Dedifferentiated amniotic fluid mesenchymal stem cell (primary cell): ENCODE measurements at regions not wholly inside any gene's neighbourhood (a gene's known extent, or its start where the extent isn't known, plus 50 kb on each side); places are given as distances from the start of the nearest gene placed in this dataset.
"Not testable (repeated sequence)": the region's sequence is repeated elsewhere in the genome, so short reads cannot be mapped to it uniquely, and the experiment has no call there.

Experiments
- DNase-seq: peaks from one replicate; pipeline ENCODE4 v3.0.0-alpha.2; 2016; ENCODE audit errors: extremely low spot score

DNA sequence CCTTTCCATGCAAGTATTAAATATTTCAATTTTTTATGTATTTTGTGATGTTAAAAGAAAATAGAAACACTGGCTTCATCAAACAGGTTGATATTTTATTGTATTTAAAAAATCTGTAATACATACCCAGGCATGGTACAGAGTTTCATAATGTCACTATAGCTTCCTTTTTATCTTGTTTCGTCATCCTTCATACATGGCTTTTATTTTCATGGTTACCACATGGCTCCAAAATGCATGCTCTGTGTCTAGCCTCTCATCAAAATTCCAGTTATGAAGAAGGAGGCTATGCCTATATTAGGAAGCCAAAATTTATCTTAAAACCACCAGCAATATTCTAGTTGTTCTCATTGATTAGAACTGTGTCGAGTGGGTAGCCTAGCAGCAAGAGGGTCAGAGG, 464.8 kb downstream of the BTG1 start:
- DNase-seq: no peak

DNA sequence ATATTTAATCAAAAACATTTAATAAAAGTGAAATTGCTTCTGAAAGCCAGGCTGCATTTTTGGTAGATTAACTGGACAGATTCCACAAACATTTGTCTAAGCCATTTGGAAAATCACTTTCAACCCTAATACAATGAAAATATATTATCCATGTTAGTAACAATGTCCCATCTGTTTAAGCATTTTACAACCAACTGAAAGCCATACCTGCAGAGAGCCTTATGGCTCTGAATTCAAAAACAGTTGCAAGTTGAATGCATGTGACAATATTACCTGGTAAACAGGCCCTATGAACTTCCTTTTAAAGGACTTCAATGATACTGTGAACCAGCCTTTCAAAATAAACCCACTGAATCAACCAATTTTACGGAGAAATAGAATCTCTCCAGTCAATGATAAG, 468.1 kb downstream of the BTG1 start:
- DNase-seq: no peak

DNA sequence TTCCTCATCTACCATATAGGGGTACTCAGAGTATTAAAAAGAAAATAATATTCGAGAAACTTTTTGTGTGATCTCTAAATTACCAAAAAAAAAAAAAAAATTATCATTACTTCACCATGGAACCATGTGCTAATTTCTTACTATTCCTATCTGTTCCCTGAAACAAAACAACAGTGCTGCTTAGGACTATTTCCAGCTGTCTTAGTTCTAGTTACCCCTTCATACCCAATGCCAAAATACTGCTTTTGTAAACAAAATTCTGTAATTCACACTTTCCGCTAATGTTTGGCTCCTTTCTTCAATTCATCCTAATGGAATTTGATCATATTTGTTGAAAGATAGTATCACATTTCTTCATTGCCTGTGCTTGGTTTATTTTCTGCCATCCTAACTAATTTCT, 470.2 kb downstream of the BTG1 start:
- DNase-seq: no peak

DNA sequence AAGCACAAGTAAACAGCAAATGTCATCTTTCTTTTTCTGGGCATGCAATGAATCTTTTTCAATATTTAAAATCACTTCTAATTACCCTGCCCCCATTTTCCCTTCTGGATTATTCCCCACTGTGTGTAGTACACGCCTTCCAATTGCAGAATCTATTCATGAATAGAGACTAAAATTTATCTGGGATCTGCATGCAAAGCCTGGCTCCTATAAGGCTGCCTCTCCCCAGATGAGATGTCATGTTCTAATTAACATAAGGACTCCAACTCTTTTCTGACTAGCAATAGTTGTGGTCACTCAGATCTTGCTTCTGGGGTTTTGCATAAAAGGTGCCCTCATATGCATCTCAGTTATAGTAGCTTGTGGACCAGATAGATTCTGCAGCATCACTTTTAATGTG, 473.5 kb downstream of the BTG1 start:
- DNase-seq: no peak

DNA sequence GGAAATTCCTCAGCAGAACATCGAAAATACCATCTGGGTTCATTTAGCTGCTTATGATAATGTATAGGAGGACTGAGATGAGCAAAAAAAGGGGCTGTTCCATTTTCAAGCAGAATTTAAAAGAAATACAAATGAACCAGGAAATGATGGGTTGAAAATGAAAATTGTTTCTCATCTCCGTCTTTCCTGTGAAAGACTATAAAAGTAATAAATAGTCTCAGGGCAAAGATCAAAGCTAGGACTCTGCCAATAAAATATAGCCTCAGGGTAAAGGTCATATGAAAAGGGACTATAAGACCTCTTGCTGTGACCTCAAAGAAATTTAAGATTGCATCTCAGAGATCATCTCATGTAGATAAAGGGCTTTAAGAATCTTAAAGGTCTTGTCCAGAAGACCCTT, 478.0 kb downstream of the BTG1 start:
- DNase-seq: no peak

DNA sequence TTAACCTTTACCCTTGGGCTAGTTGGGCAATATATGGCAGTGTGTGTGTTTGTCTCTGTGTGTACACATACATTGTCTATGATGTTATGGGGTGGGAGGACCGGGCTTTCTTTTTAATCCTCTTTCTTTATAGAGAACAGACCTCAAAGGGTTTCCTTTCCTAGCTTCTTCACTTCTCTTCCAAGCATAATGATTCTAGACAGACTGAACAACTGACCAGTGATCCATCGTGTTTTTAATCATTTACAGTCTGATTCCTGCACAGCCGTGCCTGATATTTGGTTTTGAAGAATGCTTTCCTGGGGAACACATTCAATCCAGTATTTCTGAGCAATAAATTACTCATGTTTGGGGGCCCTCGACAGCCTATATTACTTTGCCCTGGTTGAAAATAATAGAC, 481.1 kb upstream of the DCN start:
- DNase-seq: no peak

DNA sequence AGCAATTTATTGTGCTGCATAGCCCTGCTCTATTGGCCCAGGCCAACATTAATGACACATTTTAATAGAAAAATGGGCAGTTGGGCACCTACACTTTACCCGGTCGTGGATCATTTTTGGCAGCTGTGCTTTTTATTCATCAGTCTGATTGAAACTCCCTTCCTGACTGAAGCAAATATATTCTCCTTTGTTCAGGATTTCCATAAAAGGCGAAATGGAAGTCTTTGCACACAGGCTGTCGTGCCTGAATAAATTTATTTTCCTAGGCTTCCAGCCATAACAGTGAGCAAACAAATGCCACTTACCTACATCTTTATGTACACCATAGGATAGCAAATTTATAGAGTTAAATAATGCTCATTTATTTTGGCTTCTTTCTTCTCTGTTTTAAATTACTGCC, 480.7 kb upstream of the DCN start:
- DNase-seq: no peak

DNA sequence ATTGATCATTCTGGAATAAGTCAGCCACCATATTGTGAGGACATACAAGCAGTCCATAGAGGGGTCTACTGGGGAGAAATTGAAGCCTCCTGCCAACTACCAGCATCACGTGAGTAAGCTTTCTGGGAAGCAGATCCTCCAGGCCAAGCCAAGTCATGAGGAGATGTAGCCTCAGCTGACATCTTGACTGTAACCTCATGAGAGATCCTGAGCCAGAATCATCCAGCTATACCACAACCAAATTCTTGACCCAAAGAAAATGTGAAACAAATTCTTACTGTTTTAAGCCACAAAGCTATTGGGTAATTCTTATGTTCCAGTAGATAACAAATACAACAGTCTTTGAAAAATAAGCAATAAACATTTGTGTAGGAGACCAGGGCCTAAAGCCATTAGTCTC, 479.4 kb upstream of the DCN start:
- DNase-seq: no peak

DNA sequence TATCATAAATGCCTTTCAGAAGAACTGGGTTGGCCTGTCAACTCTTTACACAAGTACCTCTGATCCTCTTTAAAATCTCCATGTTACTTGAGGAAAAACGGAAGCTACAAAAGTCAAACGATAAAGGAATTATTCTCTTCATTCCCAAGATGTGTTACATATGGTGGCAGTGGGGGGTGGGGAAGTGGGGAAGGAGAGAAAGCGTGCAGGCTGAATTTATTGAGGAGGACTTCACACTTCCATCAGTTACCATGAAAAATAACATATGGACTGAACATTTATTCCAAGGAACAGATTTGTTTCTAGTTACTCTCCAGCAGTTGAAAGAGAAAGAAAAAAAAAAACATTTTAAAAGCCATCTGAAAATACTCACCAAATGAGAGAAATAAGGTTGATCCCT, 474.4 kb upstream of the DCN start:
- no peak for DNase-seq

DNA sequence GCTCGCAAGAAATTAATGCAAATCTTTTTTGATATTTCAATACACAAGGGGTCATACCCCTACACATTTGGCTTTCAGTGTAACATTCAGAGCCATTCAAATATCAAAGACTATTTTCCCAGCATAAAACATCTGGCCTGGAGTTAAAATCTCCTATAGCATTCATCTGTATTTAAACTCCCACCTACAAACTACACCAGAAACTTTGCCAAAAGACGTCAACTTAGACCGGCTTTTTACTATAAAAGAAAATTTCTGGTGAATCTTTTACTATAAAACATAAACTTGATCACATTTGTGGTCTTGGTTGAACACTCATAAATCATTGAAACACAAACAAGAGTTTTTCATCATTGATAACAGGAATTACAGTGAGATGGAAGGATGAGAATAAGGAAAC, 473.3 kb upstream of the DCN start:
- DNase-seq: no peak

DNA sequence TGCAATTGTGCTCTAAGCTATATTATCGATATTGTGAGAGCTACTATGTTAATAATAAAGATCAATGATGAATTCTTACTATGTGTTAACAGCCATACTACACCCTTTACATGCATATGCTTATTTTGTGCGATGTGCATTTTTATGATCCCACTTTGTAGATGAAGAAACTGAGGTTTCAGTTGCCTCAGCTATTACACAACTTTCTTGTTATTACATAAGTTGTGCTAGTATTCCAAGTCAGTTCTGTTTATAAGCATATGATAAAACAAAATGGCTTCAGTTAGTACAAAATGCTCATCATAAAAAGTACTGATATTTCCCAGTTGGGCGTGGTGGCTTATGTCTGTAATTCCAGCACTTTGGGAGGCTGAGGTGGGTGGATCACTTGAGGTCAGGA, 471.5 kb upstream of the DCN start:
- no peak for DNase-seq

DNA sequence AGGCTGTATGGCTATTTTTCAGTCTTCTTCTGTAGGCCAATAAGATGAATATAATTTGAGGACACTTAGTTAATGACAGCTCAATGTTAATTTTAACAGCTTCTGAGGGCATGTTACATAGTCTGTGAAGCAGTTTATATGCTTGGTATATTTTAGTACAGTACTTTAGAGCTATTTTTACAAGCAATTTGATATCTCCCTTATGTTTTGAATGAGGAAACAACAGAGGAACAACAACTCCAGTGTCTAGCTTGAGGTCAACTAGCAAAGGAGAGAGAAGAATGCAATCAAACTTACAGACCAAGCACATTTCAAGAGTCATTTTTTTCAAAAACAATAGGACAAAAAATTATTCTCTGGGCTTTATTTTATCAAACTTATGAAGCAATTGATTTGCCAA, 469.1 kb upstream of the DCN start:
- DNase-seq: no peak

DNA sequence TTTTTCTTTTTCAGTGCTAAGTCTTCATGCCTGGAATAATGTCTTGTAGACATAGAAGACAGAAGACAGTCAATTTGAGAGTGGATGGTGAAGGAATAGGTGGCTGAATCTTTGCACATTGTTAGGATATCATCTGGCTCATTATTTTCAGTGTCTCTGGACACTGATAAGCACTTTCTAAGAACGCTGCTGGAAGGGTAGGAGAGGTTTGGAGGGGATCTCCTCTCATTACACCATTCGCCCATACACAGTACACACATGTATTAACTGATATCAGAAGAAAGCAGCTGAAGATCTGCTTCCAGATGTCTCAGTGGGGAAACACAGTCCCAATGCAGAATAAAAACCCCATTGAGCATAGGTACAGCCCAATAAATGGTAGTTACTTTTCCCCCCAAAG, 461.1 kb upstream of the DCN start:
- no peak for DNase-seq

DNA sequence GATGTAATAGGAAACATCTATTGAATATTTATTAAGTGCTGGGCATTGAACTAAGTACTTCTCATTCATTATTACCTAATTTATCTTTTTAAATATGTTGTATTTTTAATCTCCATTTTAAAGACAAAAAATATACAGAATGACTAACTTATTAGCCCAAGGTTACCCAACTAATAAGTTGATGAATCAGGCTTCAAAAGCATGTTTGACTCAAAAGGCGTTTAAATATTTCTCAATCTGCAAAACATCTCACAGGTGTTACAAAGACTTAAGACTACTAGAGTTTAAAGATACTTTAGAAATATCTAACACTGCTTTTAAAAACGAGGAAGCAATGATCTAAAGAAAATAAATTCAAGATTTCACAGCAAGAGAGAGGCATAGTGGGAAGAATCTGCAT, 457.4 kb upstream of the DCN start:
- DNase-seq: no peak

DNA sequence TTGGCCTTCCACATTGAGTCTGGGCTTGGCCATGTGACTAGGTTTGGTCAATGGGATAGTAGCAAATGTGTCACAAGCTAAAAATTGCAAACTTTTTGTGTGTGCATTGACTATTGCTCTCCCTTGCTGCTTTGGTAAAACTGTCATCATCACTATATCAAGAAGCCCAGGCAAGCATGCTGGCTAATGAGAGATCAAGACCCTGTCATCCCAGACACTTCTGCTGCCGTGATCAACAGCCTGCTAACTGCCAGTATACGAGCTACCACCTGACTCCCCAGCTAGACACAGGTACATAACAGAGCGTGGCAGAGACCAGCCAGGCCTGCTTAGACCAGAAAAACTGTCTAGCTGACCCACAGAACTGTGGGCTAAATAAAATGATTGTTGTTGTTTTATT, 456.7 kb upstream of the DCN start:
- DNase-seq: no peak

DNA sequence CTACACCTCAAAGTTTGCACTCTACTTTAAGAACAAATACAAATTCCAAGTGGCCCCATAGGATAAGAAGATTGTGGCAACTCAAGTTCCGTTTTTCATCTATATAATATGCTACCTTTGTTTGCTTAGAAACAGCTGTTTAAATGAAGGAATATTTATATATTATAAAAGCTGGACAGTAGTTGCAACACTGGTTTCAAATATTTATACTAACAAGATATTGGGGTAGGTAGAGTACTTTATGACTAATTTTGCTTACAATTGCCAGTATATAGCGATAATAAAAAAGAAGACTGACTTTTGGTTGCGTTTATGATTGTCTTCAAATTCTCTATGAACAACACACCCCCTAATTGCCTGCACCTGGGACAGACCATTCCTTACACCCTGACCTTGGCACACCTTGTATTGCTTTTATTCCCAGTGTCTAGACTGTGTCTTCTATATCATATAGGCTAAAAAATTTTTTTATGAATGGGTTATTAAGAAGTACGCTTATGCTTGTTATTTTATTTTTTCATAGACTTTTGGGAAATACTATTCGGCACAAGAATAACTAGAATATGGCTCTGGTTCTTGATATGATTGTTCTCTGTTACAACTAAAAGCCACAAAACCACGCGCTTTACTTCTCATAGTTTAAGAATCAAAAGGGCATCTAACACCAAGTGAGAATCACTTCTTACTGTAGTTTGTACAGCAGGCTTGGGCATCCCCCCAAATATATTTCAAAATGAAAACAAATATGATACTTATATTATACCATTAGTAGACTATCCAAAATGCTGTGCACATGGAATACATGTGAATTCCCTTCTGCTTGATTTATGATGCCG, 455.4 kb upstream of the DCN start:
- DNase-seq: no peak

DNA sequence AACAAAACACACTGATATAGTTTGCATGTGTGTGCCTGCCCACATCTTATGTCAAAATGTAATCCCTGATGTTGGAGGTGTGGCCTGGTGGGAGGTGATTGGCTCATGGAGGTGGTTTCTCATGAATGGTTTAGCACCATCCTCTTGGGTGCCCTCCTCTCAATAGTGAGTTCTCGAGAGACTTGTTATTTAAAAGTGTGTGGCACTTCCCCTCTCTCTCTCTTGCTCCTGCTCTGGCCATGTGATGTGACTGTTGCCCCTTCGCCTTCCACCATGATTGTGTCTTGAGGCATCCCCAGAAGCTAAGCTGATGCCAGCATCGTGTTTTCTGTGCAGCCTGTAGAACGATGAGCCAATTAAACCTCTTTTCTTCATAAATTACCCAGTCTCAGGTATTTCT, 454.1 kb upstream of the DCN start:
- no peak for DNase-seq

DNA sequence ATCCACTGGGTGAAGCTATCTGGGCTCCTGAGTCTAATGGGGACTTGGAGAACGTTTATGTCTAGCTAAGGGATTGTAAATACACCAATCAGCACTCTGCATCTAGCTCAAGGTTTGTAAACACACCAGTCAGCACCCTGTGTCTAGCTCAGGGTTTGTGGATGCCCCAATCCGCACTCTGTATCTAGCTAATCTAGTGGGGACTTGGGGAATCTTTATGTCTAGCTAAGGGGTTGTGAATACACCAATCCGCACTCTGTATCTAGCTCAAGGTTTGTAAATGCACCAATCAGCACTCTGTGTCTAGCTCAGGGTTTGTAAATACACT, 451.7 kb upstream of the DCN start:
- DNase-seq: not testable (repeated sequence)

DNA sequence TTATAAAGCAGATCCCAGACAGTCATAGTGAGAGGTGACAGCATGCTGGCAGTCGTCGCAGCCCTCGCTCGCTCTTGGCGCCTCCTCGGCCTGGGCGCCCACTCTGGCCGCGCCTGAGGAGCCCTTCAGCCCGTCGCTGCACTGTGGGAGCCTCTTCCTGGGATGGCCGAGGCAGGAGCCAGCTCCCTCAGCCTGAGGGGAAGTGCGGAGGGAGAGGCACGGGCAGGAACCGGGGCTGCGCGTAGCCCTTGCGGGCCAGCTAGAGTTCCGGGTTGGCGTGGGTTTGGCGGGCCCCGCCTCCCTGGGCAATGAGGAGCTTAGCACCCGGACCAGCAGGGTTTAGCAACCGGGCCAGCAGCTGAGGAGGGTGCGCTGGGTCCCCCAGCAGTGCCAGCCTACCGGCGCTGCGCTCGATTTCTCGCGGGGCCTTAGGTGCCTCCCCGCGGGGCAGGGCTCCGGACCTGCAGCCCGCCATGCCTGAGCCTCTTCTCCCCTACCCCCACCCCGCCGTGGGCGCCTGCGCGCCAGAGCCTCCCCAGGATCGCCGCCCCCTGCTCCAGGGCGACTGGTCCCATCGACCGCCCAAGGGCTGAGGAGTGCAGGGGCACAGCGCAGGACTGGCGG, 451.2 kb upstream of the DCN start:
- no peak for DNase-seq

DNA sequence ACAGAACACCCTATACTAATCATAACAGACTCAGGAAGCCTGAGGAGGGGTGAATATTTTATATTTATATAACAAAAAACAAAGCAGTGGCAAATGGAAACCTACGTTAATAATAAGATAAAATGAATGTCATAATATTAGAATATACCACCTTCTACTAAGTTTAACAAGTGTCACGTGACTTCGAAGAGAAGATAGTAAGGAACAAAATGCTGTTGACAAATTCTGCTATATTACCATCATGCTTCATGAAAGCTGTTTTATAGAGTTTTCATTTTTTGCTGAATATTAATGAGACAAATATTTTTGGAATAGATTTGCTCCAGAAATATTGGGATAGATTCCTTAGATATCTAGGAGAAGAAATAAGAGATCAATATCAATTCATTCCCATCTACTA, 450.6 kb upstream of the DCN start:
- DNase-seq: no peak

DNA sequence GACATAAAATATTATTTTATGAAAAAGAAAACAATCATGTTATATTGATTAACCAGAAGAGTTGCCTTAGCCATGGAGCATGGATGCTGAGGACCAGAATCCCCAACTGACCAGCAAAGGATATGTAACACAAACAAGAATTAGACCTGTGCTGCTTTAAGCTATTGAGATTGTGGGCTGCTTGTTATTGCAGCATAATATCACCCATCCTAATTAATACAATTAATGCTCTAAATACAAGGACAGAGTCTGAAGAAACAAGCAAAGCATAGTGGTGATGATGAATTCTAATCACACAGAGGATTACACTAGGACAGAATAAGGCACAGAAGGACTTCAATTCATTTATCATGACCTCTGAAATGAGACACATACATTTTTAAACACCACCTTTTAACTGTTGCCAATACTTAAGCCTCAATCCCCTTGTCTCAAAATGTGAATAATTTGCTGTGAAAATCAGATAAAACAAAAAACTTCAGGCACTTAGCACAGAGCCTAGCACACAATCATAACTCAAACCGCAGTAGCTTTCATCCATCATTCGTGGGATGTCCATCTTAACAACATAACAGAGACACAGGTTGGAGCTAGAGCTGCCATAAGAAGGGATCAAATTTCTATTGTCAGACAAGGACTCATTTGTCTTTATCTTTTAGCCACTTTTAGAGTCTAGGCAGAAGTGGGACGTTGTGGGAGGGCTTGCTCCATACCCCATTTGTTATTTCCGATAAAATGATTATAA, 449.6 kb upstream of the DCN start:
- no peak for DNase-seq

DNA sequence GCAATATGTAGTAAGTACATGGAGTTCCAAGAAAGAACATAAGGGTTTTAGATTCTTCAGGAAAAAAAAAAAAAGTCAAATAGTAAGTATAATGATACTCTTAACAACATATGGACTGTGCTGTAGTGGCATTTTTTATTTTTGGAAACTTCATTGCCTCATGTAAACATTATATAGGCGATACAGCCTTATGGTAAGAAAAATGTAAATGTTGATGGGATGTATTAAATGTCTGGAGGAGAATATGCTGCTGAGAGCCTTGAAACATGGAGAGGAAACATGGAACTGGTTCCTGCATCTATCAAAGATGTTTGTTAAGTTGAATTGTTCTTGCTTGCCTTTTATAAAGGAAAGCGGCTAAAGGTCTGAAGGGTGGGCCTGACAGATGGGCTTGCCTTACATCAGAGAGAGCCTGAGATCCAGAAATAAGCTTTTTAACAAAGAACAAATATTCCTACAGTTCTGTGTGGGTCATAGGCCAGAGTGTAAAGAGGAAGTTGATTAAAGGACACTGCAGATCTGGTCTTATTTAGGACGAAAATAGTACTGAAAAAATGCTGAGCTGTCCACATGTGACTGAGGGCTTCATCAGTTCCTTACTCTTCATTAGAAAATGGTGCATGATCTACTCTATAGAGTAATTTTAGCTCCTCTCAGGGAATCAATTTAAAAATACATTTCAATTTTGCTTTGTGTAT, 448.1 kb upstream of the DCN start:
- DNase-seq: no peak

DNA sequence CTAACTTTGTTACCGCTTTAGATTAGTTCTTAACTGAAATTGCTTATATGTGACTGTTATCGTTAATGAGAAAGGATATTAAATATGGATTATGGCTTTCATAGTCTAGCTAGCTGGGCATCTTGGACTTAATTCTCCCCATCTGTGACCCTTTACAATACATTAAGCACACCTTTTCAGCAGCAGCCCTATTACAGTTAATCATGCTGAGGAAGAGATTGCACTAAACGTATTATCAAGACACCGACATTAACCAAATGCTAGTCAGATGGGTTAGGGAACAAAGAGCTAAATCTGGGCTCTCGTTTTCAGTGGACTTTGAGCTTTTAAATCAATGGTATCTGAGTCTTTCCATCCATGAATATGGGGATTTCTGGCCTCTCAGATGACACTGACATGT, 447.5 kb upstream of the DCN start:
- DNase-seq: no peak
